MM.1S (cell line): ENCODE measurements at regions not wholly inside any gene's neighbourhood (a gene's known extent, or its start where the extent isn't known, plus 50 kb on each side); places are given as distances from the start of the nearest gene placed in this dataset.

Experiments used
- EZH2 ChIP-seq: fragments of 300-600 bp; sonication (generic); optimal IDR thresholded peaks from 2 replicates; pipeline ENCODE3; 2017; ENCODE audit warnings: low read depth, mild to moderate bottlenecking, antibody characterized with exemption, low read length, mixed read lengths
- TF ChIP-seq, protein P1 (sequence below): fragments of 300-600 bp; sonication (generic); IDR thresholded peaks from 2 replicates; pipeline ENCODE4 v1.5.1; 2016; ENCODE audit warnings: antibody characterized with exemption, low read length, mixed read lengths

DNA sequence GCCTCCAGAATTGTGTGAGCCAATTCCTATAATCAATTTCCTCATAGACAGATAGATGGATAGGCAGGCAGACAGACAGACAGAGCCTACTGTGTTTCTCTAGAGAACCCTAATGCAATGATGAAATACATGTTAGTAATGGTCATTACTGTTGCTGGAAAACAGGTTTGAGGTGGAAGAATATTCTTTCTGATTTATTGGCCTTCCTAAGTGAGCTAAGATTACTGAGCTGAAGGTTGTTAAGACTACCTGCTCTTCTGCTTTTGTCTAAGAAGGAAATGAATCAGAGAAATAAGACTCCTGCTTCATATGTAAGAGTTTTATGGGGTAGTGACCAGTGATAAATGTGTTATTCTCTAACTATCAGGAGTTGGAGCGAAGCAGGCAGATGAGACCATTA lies 219.9 kb downstream of the ELAVL2 start:
- no peak for TF ChIP-seq EZH2
- TF ChIP-seq, protein P1, sequence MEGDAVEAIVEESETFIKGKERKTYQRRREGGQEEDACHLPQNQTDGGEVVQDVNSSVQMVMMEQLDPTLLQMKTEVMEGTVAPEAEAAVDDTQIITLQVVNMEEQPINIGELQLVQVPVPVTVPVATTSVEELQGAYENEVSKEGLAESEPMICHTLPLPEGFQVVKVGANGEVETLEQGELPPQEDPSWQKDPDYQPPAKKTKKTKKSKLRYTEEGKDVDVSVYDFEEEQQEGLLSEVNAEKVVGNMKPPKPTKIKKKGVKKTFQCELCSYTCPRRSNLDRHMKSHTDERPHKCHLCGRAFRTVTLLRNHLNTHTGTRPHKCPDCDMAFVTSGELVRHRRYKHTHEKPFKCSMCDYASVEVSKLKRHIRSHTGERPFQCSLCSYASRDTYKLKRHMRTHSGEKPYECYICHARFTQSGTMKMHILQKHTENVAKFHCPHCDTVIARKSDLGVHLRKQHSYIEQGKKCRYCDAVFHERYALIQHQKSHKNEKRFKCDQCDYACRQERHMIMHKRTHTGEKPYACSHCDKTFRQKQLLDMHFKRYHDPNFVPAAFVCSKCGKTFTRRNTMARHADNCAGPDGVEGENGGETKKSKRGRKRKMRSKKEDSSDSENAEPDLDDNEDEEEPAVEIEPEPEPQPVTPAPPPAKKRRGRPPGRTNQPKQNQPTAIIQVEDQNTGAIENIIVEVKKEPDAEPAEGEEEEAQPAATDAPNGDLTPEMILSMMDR, result no peak
